Peyer's patch (tissue), 4 donors: ENCODE measurements at regions not wholly inside any gene's neighbourhood (a gene's known extent, or its start where the extent isn't known, plus 50 kb on each side); places are given as distances from the start of the nearest gene placed in this dataset.

ENCODE experiments used
- CTCF ChIP-seq, 6 experiments: fragments of 450-650 bp in 4 of 6; fragments of 200-600 bp in 2 of 6; sonication (generic) in 1 of 6; IDR thresholded peaks; one replicate each; pipeline ENCODE4 v1.5.1; 2017 to 2019; ENCODE audit warnings: antibody characterized with exemption in 6 of 6, mild to moderate bottlenecking in 3 of 6, moderate library complexity in 1 of 6
- POLR2A ChIP-seq, 2 donors: fragments of 450-650 bp; IDR thresholded peaks; one replicate each; pipeline ENCODE4 v1.5.1; 2017; ENCODE audit warnings: antibody characterized with exemption in 2 of 2, mild to moderate bottlenecking in 2 of 2, moderate library complexity in 2 of 2

- no peak for TF ChIP-seq CTCF (IDR thresholded peaks at IDR 0.05)
- no peak for TF ChIP-seq POLR2A (IDR thresholded peaks at IDR 0.05)
Observed at GRCh38 chr11:76282811-76283595, 76.7 kb upstream of the WNT11 start.
